Gastrocnemius medialis (tissue), 4 donors: ENCODE measurements at regions not wholly inside any gene's neighbourhood (a gene's known extent, or its start where the extent isn't known, plus 50 kb on each side); places are given as distances from the start of the nearest gene placed in this dataset.

Source experiments
- ATAC-seq, 2 donors: fragments of 150-250 bp; one replicate each; pipeline ENCODE4 v1.9.1; 2016
- DNase-seq, 2 donors: peaks; one replicate each; pipeline ENCODE4 v3.0.0-alpha.2; 2019
- H3K27ac ChIP-seq, 4 donors: fragments of 200-600 bp; sonication (generic); 1 replicate in 1 of 4; 2 replicates in 3 of 4; pipeline ENCODE4 v1.5.1; 2016 to 2018; ENCODE audit warnings: mild to moderate bottlenecking in 2 of 4, moderate library complexity in 1 of 4
- H3K27me3 ChIP-seq, 3 donors: fragments of 200-600 bp; sonication (generic) in 2 of 3; 1 replicate in 1 of 3; 2 replicates in 2 of 3; pipeline versions ENCODE4 v1.5.1 to v1.6.0; 2016 to 2019; ENCODE audit warnings: mild to moderate bottlenecking in 1 of 3, moderate library complexity in 1 of 3
- H3K36me3 ChIP-seq, 2 donors: fragments of 200-600 bp; sonication (generic) in 1 of 2; one replicate each; pipeline ENCODE4 v1.5.1; 2017 to 2018
- H3K4me1 ChIP-seq, 2 donors: fragments of 200-600 bp; sonication (generic) in 1 of 2; one replicate each; pipeline ENCODE4 v1.5.1; 2016 to 2017; ENCODE audit warnings: mild to moderate bottlenecking in 2 of 2
- H3K4me3 ChIP-seq, 4 donors: fragments of 200-600 bp; sonication (generic) in 3 of 4; 1 replicate in 1 of 4; 2 replicates in 3 of 4; pipeline ENCODE4 v1.5.1; 2016 to 2019; ENCODE audit warnings: mild to moderate bottlenecking in 2 of 4
- H3K9me3 ChIP-seq, 3 donors: fragments of 200-600 bp; sonication (generic) in 2 of 3; 1 replicate in 1 of 3; 2 replicates in 2 of 3; pipeline ENCODE4 v1.5.1; 2016 to 2019
- CTCF ChIP-seq, 5 experiments: fragments of 450-650 bp in 3 of 5; fragments of 200-600 bp in 2 of 5; sonication (generic) in 2 of 5; IDR thresholded peaks in 4 of 5; conservative IDR thresholded peaks in 1 of 5; 1 replicate in 4 of 5; 2 replicates in 1 of 5; pipeline ENCODE4 v1.5.1; 2016 to 2019; ENCODE audit warnings: antibody characterized with exemption in 5 of 5, mild to moderate bottlenecking in 3 of 5, moderate library complexity in 3 of 5
- POLR2A ChIP-seq, 2 donors: fragments of 450-650 bp; IDR thresholded peaks; one replicate each; pipeline ENCODE4 v1.6.1; 2017; ENCODE audit warnings: antibody characterized with exemption in 2 of 2, mild to moderate bottlenecking in 2 of 2, moderate library complexity in 2 of 2
- in situ Hi-C, 4 donors: fragments of 200-750 bp; cut with MboI; loops; one replicate each; pipeline versions ENCODE4 v1.15.0 to v1.8.0; 2017; ENCODE audit warnings: low sequenced_read_pairs in 4 of 4
- intact Hi-C: fragments of 100-400 bp; cut with DNase I; formaldehyde crosslinking; loops from one replicate; pipeline ENCODE4 v1.15.1; 2023; ENCODE audit warnings: low total_unique reads

GRCh38 chr18:54100920-54101470 lies 123.5 kb downstream of the MBD2 start:
- DNase-seq (no peak), ATAC-seq (no peak)
- no peaks in the 10 kb centered on the region for H3K4me1 ChIP-seq
- H3K9me3 ChIP-seq, result no peaks in the 10 kb centered on the region
- in situ Hi-C loops, result loop anchor here in 1 of 4 donors (25.0 kb wide), 1 partner anchor 539 kb away; no protein-coding TSS in a partner anchor
- no peak overlapping the region for H3K4me3 ChIP-seq
- TF ChIP-seq POLR2A (IDR thresholded peaks at IDR 0.05), result no peak
- no peak for TF ChIP-seq CTCF (IDR thresholded peaks at IDR 0.05 in 4 of 5, conservative IDR thresholded peaks at IDR 0.05 in 1 of 5)
- H3K27ac ChIP-seq, result no peak overlapping the region
- intact Hi-C loops, result no loop called here
- no peaks in the 10 kb centered on the region for H3K36me3 ChIP-seq
- H3K27me3 ChIP-seq, result no peaks in the 10 kb centered on the region

- TF ChIP-seq CTCF (IDR thresholded peaks at IDR 0.05 in 4 of 5, conservative IDR thresholded peaks at IDR 0.05 in 1 of 5) (no peak), POLR2A (IDR thresholded peaks at IDR 0.05) (no peak)
- ATAC-seq (no peak), DNase-seq (no peak)
- H3K9me3 ChIP-seq, result no peaks in the 10 kb centered on the region
- no peaks in the 10 kb centered on the region for H3K36me3 ChIP-seq
- no peaks in the 10 kb centered on the region for H3K4me1 ChIP-seq
- H3K4me3 ChIP-seq, result no peak overlapping the region
- no peaks in the 10 kb centered on the region for H3K27me3 ChIP-seq
- H3K27ac ChIP-seq, result no peak overlapping the region
- in situ Hi-C loops (loop anchor here in 1 of 4 donors (25.0 kb wide), 1 partner anchor 538 kb away; no protein-coding TSS in a partner anchor), intact Hi-C loops (no loop called here)
Observed at GRCh38 chr18:54100466-54100865, 124.0 kb downstream of the MBD2 start.

GRCh38 chr18:54094474-54094873 lies 130.0 kb downstream of the MBD2 start:
- no peaks in the 10 kb centered on the region for H3K4me1 ChIP-seq
- TF ChIP-seq POLR2A (IDR thresholded peaks at IDR 0.05) (no peak), CTCF (IDR thresholded peaks at IDR 0.05 in 4 of 5, conservative IDR thresholded peaks at IDR 0.05 in 1 of 5) (no peak)
- ATAC-seq (no peak), DNase-seq (no peak)
- H3K4me3 ChIP-seq, result no peak overlapping the region
- H3K9me3 ChIP-seq, result no peaks in the 10 kb centered on the region
- intact Hi-C loops (no loop called here), in situ Hi-C loops (no loop called here)
- no peak overlapping the region for H3K27ac ChIP-seq
- no peaks in the 10 kb centered on the region for H3K27me3 ChIP-seq
- no peaks in the 10 kb centered on the region for H3K36me3 ChIP-seq

GRCh38 chr18:54090856-54091255 lies 133.6 kb downstream of the MBD2 start:
- no peak for DNase-seq
- ATAC-seq, result no peak
- TF ChIP-seq POLR2A (IDR thresholded peaks at IDR 0.05) (no peak), CTCF (IDR thresholded peaks at IDR 0.05 in 4 of 5, conservative IDR thresholded peaks at IDR 0.05 in 1 of 5) (no peak)
- in situ Hi-C loops, result no loop called here
- Histone ChIP-seq H3K27ac (no peak overlapping the region), H3K4me3 (no peak overlapping the region), H3K4me1 (no peaks in the 10 kb centered on the region), H3K9me3 (no peaks in the 10 kb centered on the region), H3K36me3 (no peaks in the 10 kb centered on the region), H3K27me3 (no peaks in the 10 kb centered on the region)
- intact Hi-C loops, result no loop called here
